Astrocyte of the cerebellum (primary cell): ENCODE measurements at regions not wholly inside any gene's neighbourhood (a gene's known extent, or its start where the extent isn't known, plus 50 kb on each side); places are given as distances from the start of the nearest gene placed in this dataset.

Experiments
- DNase-seq: peaks from one replicate; pipeline ENCODE4 v3.0.0-alpha.2; 2011; ENCODE audit warnings: low read depth
- H3K4me3 ChIP-seq: 2 replicates; pipeline ENCODE4 v1.5.1; 2011; ENCODE audit warnings: mild to moderate bottlenecking, low read depth, low read length, moderate library complexity
- in situ Hi-C: cut with HindIII; loops from 2 replicates; pipeline ENCODE4 v1.10.0; 2017; ENCODE audit warnings: low sequenced_read_pairs
- TF ChIP-seq, protein P1 (sequence below): IDR thresholded peaks from 2 replicates; pipeline ENCODE4 v1.5.1; 2012; ENCODE audit warnings: low read length, low read depth, moderate library complexity, mild to moderate bottlenecking; ENCODE audit errors: missing control alignments

- no peak overlapping the region for H3K4me3 ChIP-seq
- in situ Hi-C loops: no loop called here
- DNase-seq: no peak
- TF ChIP-seq, protein P1, sequence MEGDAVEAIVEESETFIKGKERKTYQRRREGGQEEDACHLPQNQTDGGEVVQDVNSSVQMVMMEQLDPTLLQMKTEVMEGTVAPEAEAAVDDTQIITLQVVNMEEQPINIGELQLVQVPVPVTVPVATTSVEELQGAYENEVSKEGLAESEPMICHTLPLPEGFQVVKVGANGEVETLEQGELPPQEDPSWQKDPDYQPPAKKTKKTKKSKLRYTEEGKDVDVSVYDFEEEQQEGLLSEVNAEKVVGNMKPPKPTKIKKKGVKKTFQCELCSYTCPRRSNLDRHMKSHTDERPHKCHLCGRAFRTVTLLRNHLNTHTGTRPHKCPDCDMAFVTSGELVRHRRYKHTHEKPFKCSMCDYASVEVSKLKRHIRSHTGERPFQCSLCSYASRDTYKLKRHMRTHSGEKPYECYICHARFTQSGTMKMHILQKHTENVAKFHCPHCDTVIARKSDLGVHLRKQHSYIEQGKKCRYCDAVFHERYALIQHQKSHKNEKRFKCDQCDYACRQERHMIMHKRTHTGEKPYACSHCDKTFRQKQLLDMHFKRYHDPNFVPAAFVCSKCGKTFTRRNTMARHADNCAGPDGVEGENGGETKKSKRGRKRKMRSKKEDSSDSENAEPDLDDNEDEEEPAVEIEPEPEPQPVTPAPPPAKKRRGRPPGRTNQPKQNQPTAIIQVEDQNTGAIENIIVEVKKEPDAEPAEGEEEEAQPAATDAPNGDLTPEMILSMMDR: no peak
Measured at GRCh38 chr4:187436251-187436650, 559.3 kb upstream of the ZFP42 start.

DNA sequence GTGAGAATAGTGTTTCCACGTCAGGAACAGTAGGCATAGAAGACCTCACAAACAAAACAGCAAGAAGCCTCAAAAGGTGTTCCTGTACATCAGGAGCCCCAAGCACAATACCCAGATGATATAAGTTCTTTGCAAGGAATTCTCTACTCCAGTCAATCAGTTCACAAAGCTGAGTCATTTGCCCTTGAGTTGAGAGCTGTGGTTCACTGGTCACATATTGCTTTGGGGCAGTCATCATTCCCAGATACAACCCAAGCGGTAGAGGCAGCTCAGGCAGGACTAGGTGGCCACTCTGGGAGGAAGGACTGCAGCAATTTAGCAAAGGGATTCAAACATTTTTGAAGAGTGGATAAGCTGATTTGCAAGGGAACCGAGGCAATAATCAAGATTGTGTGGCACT lies 551.5 kb upstream of the ZFP42 start:
- DNase-seq: no peak
- TF ChIP-seq, protein P1: no peak
- in situ Hi-C loops: no loop called here
- H3K4me3 ChIP-seq: no peak overlapping the region

DNA sequence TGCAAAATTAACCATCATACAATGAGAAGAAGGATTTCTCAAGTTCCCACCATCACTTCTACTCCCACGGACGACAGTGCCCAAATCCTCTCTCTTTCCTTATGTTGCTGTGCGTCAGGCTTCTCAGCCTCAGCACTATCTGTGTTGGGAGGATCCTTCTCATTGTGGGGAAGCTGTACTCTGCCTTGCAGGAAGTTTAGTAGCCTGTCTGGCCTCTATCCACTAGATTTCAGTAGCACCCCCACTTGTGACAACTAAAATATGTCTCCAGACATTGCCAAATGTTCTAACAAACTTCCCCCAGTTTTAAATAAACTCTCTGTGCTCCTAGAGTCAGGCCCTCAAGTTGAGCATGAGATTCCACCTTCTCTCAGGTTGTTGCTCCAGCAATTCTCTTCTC lies 545.9 kb upstream of the ZFP42 start:
- TF ChIP-seq, protein P1: no peak
- in situ Hi-C loops: no loop called here
- no peak overlapping the region for H3K4me3 ChIP-seq
- DNase-seq: no peak

DNA sequence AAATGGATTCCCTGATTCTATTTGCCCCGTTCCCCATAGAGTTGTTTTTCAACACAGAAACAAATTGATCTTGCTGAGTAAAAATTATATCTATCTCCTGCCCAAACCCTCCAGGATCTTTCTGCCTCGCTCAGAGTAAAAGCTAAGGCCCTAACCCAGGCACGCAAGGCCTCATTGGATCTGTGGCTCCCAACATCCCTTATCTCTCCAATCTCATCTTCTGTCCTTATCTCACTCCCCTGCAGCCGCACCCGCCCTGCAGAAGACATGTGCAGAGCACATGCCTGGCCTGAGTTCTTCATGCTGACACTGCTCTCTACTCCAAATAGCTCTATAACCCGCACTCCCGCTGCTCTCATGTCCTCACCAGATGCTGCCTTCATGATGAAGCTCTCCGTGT lies 543.8 kb upstream of the ZFP42 start:
- in situ Hi-C loops: no loop called here
- H3K4me3 ChIP-seq: no peak overlapping the region
- TF ChIP-seq, protein P1: no peak
- DNase-seq: no peak

DNA sequence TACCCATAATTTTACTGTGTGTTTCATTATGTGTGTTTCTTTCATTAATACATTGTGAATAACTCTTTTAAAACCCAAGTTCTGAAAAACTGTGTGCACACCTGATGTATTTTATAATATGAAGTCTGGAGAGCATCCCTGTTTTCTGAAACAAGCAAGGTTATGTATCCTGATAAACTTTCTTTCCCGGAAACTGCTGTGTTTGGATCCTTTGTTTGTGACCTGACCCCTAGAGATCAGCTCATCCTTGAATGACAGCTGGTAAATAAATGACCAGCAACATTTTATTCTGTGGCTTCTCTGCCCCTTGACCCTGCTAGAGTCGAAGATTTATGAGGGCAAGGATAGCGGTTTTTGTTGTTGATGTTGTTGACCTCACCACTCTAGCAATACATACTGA lies 535.6 kb upstream of the ZFP42 start:
- TF ChIP-seq, protein P1: no peak
- no peak for DNase-seq
- H3K4me3 ChIP-seq: no peak overlapping the region
- in situ Hi-C loops: no loop called here

DNA sequence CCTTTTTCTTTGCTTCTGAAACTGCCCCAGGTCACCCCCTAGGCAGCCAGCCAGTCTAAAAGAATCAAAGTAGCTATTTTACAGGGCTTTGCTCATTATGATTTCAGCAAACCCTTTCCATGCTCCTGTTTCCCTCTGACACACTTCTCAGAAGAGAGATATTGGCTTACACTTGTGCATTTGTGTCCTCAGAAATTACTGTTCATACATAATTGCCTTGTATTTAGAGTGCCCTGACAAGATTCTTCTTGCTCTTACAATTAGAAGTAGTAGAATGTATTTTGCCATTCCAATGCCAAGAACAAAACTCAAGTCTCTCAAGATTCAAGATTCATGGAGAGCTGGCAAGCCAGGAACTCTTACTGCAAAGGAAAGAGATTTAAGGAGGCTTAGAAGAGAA lies 531.0 kb upstream of the ZFP42 start:
- H3K4me3 ChIP-seq: no peak overlapping the region
- TF ChIP-seq, protein P1: no peak
- DNase-seq: no peak
- in situ Hi-C loops: no loop called here

DNA sequence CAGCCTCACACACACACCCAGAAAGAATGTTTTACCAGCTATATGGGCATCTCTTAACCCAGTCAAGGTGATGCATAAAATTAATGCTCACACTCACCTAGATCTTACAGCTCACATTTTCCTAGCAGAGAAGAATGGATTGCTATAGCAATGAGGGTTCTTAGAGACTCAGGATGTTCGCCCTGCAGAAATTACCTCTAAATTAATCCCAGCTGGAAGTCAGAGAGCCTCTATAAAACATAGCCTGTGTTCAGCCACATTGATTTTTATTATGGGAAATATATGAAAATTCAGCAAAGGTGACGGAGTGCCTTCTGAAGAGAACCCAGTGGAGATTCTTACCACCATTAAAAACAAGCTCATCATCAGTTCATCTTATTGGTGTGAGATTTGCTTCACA lies 528.3 kb upstream of the ZFP42 start:
- in situ Hi-C loops: no loop called here
- TF ChIP-seq, protein P1: no peak
- DNase-seq: no peak
- no peak overlapping the region for H3K4me3 ChIP-seq
